ENCODE measurements at regions not wholly inside any gene's neighbourhood (a gene's known extent, or its start where the extent isn't known, plus 50 kb on each side); places are given as distances from the start of the nearest gene placed in this dataset.

- BruUV-seq (replicated peaks), result no TSS peak
- no peak for DNase-seq (ENCODE audit: low spot score)
- CTCF ChIA-PET (ENCODE audit: unreplicated experiment), result interaction anchor here (0.8 kb wide), 1 partner anchor 21 kb away, joined by 3 read pairs; no protein-coding TSS in a partner anchor
- intact Hi-C loops (cut with micrococcal nuclease; ENCODE audit: unreplicated experiment), result no loop called here
- Histone ChIP-seq H3K4me2 (ENCODE audit: low read length) (no peak overlapping the region), H3K4me1 (ENCODE audit: insufficient read depth, low read length, poor library complexity, severe bottlenecking) (no peaks in the 10 kb centered on the region), H3K4me3 (ENCODE audit: low read depth, low read length, poor library complexity, severe bottlenecking) (no peak overlapping the region), H4K20me1 (ENCODE audit: insufficient read depth, low read length) (no peaks in the 10 kb centered on the region), H3K36me3 (ENCODE audit: insufficient read depth, low read length) (no peaks in the 10 kb centered on the region), H3K9me2 (ENCODE audit: insufficient read depth, low read length) (no peaks in the 10 kb centered on the region), H2AFZ (ENCODE audit: low read length) (no peak overlapping the region), H3K27ac (ENCODE audit: low read depth, low read length, poor library complexity, severe bottlenecking) (no peak overlapping the region), H3K79me2 (ENCODE audit: insufficient read depth, low read depth, low read length) (no peaks in the 10 kb centered on the region), H3K9me3 (ENCODE audit: low read length) (no peaks in the 10 kb centered on the region)
- TF ChIP-seq CTCF (conservative IDR thresholded peaks at IDR 0.05; ENCODE audit: low read length) (no peak), EZH2phosphoT487 (IDR thresholded peaks at IDR 0.05; ENCODE audit: borderline replicate concordance, low read depth, low read length) (no peak)
- POLR2A ChIA-PET, result interaction anchor here (0.5 to 0.7 kb wide), 2 partner anchors 42 to 195 kb away, joined by 4 to 9 read pairs; no protein-coding TSS in a partner anchor
Observed at GRCh38 chr5:154544646-154545045, 66.6 kb upstream of the HAND1 start.

DNA sequence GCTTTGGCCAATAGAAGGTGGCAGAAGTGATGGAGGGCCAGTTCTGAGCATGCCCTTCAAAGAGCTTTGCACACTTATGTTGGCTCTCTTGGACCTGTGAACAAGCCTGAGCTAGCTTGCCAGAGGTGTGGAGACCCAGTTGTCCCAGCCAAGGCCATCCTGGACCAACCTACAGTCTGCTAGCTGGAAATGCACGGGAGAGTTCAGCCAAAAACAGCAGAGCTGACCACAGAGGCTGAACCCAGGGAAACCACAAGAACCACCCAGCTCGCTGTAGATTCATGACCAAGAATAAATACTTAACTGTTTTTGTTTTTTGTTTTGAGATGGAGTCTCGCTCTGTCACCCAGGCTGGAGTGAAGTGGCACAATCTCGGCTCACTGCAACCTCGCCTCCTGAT, 65.4 kb upstream of the HAND1 start:
- H3K79me2 ChIP-seq (ENCODE audit: insufficient read depth, low read depth, low read length), result no peaks in the 10 kb centered on the region
- no peak overlapping the region for H3K4me3 ChIP-seq (ENCODE audit: low read depth, low read length, poor library complexity, severe bottlenecking)
- no peaks in the 10 kb centered on the region for H3K9me2 ChIP-seq (ENCODE audit: insufficient read depth, low read length)
- H3K4me2 ChIP-seq (ENCODE audit: low read length), result no peak overlapping the region
- no peak for DNase-seq (ENCODE audit: low spot score)
- ChIA-PET POLR2A (no interaction called here), CTCF (ENCODE audit: unreplicated experiment) (interaction anchor here (0.5 kb wide), 1 partner anchor 133 kb away, joined by 3 read pairs; no protein-coding TSS in a partner anchor)
- intact Hi-C loops (cut with micrococcal nuclease; ENCODE audit: unreplicated experiment), result no loop called here
- no TSS peak for BruUV-seq (replicated peaks)
- no peaks in the 10 kb centered on the region for H3K9me3 ChIP-seq (ENCODE audit: low read length)
- no peak overlapping the region for H2AFZ ChIP-seq (ENCODE audit: low read length)
- no peak for TF ChIP-seq EZH2phosphoT487 (IDR thresholded peaks at IDR 0.05; ENCODE audit: borderline replicate concordance, low read depth, low read length)
- no peak for TF ChIP-seq CTCF (conservative IDR thresholded peaks at IDR 0.05; ENCODE audit: low read length)
- H3K27ac ChIP-seq (ENCODE audit: low read depth, low read length, poor library complexity, severe bottlenecking), result no peak overlapping the region
- H3K4me1 ChIP-seq (ENCODE audit: insufficient read depth, low read length, poor library complexity, severe bottlenecking), result no peaks in the 10 kb centered on the region
- H3K36me3 ChIP-seq (ENCODE audit: insufficient read depth, low read length), result no peaks in the 10 kb centered on the region
- no peaks in the 10 kb centered on the region for H4K20me1 ChIP-seq (ENCODE audit: insufficient read depth, low read length)

- DNase-seq (ENCODE audit: low spot score), result no peak
- Histone ChIP-seq H3K4me1 (ENCODE audit: insufficient read depth, low read length, poor library complexity, severe bottlenecking) (no peaks in the 10 kb centered on the region), H3K9me2 (ENCODE audit: insufficient read depth, low read length) (no peaks in the 10 kb centered on the region), H3K9me3 (ENCODE audit: low read length) (no peaks in the 10 kb centered on the region), H2AFZ (ENCODE audit: low read length) (no peak overlapping the region), H3K27ac (ENCODE audit: low read depth, low read length, poor library complexity, severe bottlenecking) (no peak overlapping the region), H3K4me3 (ENCODE audit: low read depth, low read length, poor library complexity, severe bottlenecking) (no peak overlapping the region), H4K20me1 (ENCODE audit: insufficient read depth, low read length) (no peaks in the 10 kb centered on the region), H3K36me3 (ENCODE audit: insufficient read depth, low read length) (no peaks in the 10 kb centered on the region), H3K4me2 (ENCODE audit: low read length) (no peak overlapping the region), H3K79me2 (ENCODE audit: insufficient read depth, low read depth, low read length) (no peaks in the 10 kb centered on the region)
- no peak for TF ChIP-seq EZH2phosphoT487 (IDR thresholded peaks at IDR 0.05; ENCODE audit: borderline replicate concordance, low read depth, low read length)
- TF ChIP-seq CTCF (conservative IDR thresholded peaks at IDR 0.05; ENCODE audit: low read length), result no peak
- ChIA-PET POLR2A (no interaction called here), CTCF (ENCODE audit: unreplicated experiment) (no interaction called here)
- BruUV-seq (replicated peaks), result no TSS peak
- intact Hi-C loops (cut with micrococcal nuclease; ENCODE audit: unreplicated experiment), result no loop called here
Observed at GRCh38 chr5:154542581-154542980, 64.6 kb upstream of the HAND1 start.

Data from OCI-LY7 (cell line).